ENCODE measurements at regions not wholly inside any gene's neighbourhood (a gene's known extent, or its start where the extent isn't known, plus 50 kb on each side); places are given as distances from the start of the nearest gene placed in this dataset.

DNA sequence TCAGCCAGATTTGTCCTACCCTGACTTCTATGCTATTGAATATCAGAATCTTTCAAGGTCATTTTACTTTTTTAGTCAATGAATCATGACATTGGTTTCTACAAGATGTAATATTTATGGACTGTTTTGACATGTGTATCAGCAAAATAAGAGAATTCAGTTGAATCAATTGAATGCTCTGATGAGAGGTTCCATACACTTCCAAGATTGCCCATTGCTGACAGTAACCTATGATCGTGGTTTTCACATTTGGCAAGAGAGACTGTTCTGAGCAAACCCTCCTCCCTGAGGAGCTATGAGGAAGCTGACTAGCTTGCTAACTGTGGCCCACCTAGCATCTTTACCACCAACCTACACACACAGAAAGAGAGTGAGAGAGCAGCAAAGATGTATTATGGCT, 56.7 kb upstream of the FST start:
- no peak for TF ChIP-seq EZH2 (IDR thresholded peaks at IDR 0.05; ENCODE audit: borderline replicate concordance, insufficient read depth, low read depth, low read length, poor library complexity, severe bottlenecking)
- TF ChIP-seq, protein P1, sequence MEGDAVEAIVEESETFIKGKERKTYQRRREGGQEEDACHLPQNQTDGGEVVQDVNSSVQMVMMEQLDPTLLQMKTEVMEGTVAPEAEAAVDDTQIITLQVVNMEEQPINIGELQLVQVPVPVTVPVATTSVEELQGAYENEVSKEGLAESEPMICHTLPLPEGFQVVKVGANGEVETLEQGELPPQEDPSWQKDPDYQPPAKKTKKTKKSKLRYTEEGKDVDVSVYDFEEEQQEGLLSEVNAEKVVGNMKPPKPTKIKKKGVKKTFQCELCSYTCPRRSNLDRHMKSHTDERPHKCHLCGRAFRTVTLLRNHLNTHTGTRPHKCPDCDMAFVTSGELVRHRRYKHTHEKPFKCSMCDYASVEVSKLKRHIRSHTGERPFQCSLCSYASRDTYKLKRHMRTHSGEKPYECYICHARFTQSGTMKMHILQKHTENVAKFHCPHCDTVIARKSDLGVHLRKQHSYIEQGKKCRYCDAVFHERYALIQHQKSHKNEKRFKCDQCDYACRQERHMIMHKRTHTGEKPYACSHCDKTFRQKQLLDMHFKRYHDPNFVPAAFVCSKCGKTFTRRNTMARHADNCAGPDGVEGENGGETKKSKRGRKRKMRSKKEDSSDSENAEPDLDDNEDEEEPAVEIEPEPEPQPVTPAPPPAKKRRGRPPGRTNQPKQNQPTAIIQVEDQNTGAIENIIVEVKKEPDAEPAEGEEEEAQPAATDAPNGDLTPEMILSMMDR (IDR thresholded peaks at IDR 0.05): no peak

All from B cell (primary cell).